HepG2 (cell line): ENCODE measurements at regions not wholly inside any gene's neighbourhood (a gene's known extent, or its start where the extent isn't known, plus 50 kb on each side); places are given as distances from the start of the nearest gene placed in this dataset.

Experiments
- ATAC-seq: fragments of 200-7000 bp; cut with Tn5 transposase; 3 replicates; pipeline ENCODE4 v1.9.1; 2020; ENCODE audit warnings: mild to moderate bottlenecking, moderate library complexity
- BruUV-seq: library from RNA; stranded (reverse); fragments of 400-500 nt; replicated peaks from 2 replicates; lab custom pipeline; 2021; lab: Mats Ljungman, UMichigan
- CTCF ChIA-PET: fragments of 300-600 bp; formaldehyde crosslinking; extraction: SDS; loops from one replicate; lab custom pipeline; 2021; ENCODE audit warnings: low total read pairs, inconsistent platforms, low intra/inter-chr PET ratio; lab: Yijun Ruan, JAX
- POLR2A ChIA-PET: fragments of 350-600 bp; sonication (Branson Sonifier 250); formaldehyde crosslinking; loops from one replicate; lab custom pipeline; 2020; ENCODE audit warnings: antibody characterized with exemption, inconsistent platforms; lab: Yijun Ruan, JAX
- DNase-seq: peaks from one replicate; pipeline ENCODE4 v3.0.0-alpha.2; 2015; ENCODE audit warnings: low spot score
- FAIRE-seq: peaks from 3 replicates; lab custom pipeline; 2011; peaks lifted over from hg19 to GRCh38; lab: Jason Lieb, UNC
- H2AFZ ChIP-seq: one replicate; pipeline ENCODE4 v1.6.1; 2011; ENCODE audit warnings: low read length, inconsistent platforms
- H3K27ac ChIP-seq: fragments of 300-600 bp; 3 replicates; pipeline ENCODE4 v1.8.0; 2011; ENCODE audit warnings: mixed run types, mild to moderate bottlenecking, mixed read lengths, low read length, inconsistent platforms; ENCODE audit not compliant: insufficient read depth; ENCODE audit errors: extremely low read length
- H3K27me3 ChIP-seq, 2 experiments: fragments of 200-600 bp in 1 of 2; 2 replicates in 1 of 2; 3 replicates in 1 of 2; pipeline versions ENCODE4 v1.6.0 to v1.8.0; 2011; ENCODE audit warnings: low read length in 2 of 2, mild to moderate bottlenecking in 2 of 2, moderate library complexity in 2 of 2, inconsistent platforms in 1 of 2; ENCODE audit not compliant: insufficient read depth in 2 of 2, control insufficient read depth in 1 of 2
- H3K36me3 ChIP-seq, 2 experiments: fragments of 200-600 bp in 1 of 2; replicated peaks in 1 of 2; 2 replicates in 1 of 2; 3 replicates in 1 of 2; pipeline versions ENCODE4 v1.5.1 to v1.8.0; 2011; ENCODE audit warnings: low read length in 2 of 2, inconsistent platforms in 1 of 2; ENCODE audit not compliant: insufficient read depth in 2 of 2, control insufficient read depth in 1 of 2
- H3K4me1 ChIP-seq: 2 replicates; pipeline ENCODE4 v1.5.1; 2012; ENCODE audit warnings: low read length, inconsistent platforms; ENCODE audit not compliant: insufficient read depth
- H3K4me2 ChIP-seq: 2 replicates; pipeline ENCODE4 v1.6.0; 2011; ENCODE audit warnings: low read depth, low read length, inconsistent platforms
- H3K4me3 ChIP-seq, 3 experiments: fragments of 200-600 bp in 1 of 3; sonication (generic), shearing (Covaris generic) in 1 of 3; replicated peaks in 1 of 3; 2 replicates each; pipeline ENCODE4 v1.5.1; 2011 to 2016; ENCODE audit warnings: low read length in 3 of 3, inconsistent platforms in 2 of 3, low read depth in 2 of 3, mild to moderate bottlenecking in 2 of 3, control low read depth in 1 of 3, mixed read lengths in 1 of 3; ENCODE audit not compliant: insufficient read depth in 1 of 3
- H3K79me2 ChIP-seq: one replicate; pipeline ENCODE4 v1.6.1; 2011; ENCODE audit warnings: low read length, inconsistent platforms; ENCODE audit not compliant: insufficient read depth
- H3K9ac ChIP-seq: 2 replicates; pipeline ENCODE4 v1.6.0; 2011; ENCODE audit warnings: mild to moderate bottlenecking, low read depth, low read length, inconsistent platforms; ENCODE audit not compliant: insufficient read depth
- H3K9me3 ChIP-seq: 2 replicates; pipeline ENCODE4 v1.5.1; 2012; ENCODE audit warnings: mild to moderate bottlenecking, low read length
- H4K20me1 ChIP-seq: 2 replicates; pipeline ENCODE4 v1.6.0; 2011; ENCODE audit warnings: inconsistent platforms, mild to moderate bottlenecking, low read length, moderate library complexity; ENCODE audit not compliant: insufficient read depth
- GABPB1 ChIP-seq: IDR thresholded peaks from 2 replicates; pipeline ENCODE4 v1.6.1; 2016; ENCODE audit warnings: mild to moderate bottlenecking, missing genetic modification reagents, moderate library complexity, missing compliant biosample characterization
- HNF4A ChIP-seq: sonication (generic); formaldehyde crosslinking; IDR thresholded peaks from 2 replicates; pipeline ENCODE4 v1.4.0; 2020; ENCODE audit warnings: missing genetic modification reagents
- MEIS1 ChIP-seq: sonication (generic); formaldehyde crosslinking; IDR thresholded peaks from 2 replicates; pipeline ENCODE4 v1.9.0; 2021; ENCODE audit warnings: mild to moderate bottlenecking, missing genetic modification reagents, moderate library complexity, borderline replicate concordance
- PHF21A ChIP-seq: sonication (generic); formaldehyde crosslinking; IDR thresholded peaks from 2 replicates; pipeline ENCODE4 v1.5.0; 2020; ENCODE audit warnings: mild to moderate bottlenecking, missing genetic modification reagents
- RARA ChIP-seq: IDR thresholded peaks from 2 replicates; pipeline ENCODE4 v1.6.1; 2016; ENCODE audit warnings: missing genetic modification reagents, missing compliant biosample characterization
- SP5 ChIP-seq: IDR thresholded peaks from 2 replicates; pipeline ENCODE4 v1.6.1; 2016; ENCODE audit warnings: low read depth, borderline replicate concordance
- TCF7L2 ChIP-seq: IDR thresholded peaks from 2 replicates; pipeline ENCODE4 v1.6.1; 2011; ENCODE audit warnings: mild to moderate bottlenecking, low read depth, low read length, moderate library complexity
- XRCC5 ChIP-seq: fragments of 200-400 bp; formaldehyde crosslinking; optimal IDR thresholded peaks from 2 replicates; pipeline ENCODE3; 2017; ENCODE audit warnings: mild to moderate bottlenecking, low read length
- ZFP36 ChIP-seq: fragments of 150-350 bp; IDR thresholded peaks from 2 replicates; pipeline ENCODE4 v1.6.1; 2018; ENCODE audit warnings: borderline replicate concordance, low read length, low read depth; ENCODE audit not compliant: partially characterized antibody
- ZNF251 ChIP-seq: sonication (generic); formaldehyde crosslinking; IDR thresholded peaks from 2 replicates; pipeline ENCODE4 v1.9.0; 2021; ENCODE audit warnings: mild to moderate bottlenecking, missing genetic modification reagents
- ZNF629 ChIP-seq: sonication (generic); formaldehyde crosslinking; conservative IDR thresholded peaks from 2 replicates; pipeline ENCODE4 v1.5.0; 2020; ENCODE audit warnings: missing genetic modification reagents
- WGBS: methylation state at CpG from one replicate; pipeline ENCODE4 v1.1.6; 2017; ENCODE audit warnings: low lambda C conversion rate; 5-methylcytosine and 5-hydroxymethylcytosine counted together
- in situ Hi-C: cut with HindIII; loops from 2 replicates; pipeline ENCODE4 v1.10.0; 2017; ENCODE audit warnings: low pct_unique_long_range_greater_than_20kb; ENCODE audit not compliant: extremely low pct_ligation_motif_present
- intact Hi-C: fragments of 100-400 bp; cut with micrococcal nuclease; formaldehyde crosslinking; loops from one replicate; pipeline ENCODE4 v1.10.0; 2022; ENCODE audit not compliant: unreplicated experiment
- TF ChIP-seq, protein P1 (sequence below): sonication (generic); formaldehyde crosslinking; IDR thresholded peaks from 2 replicates; pipeline ENCODE4 v1.5.0; 2020; ENCODE audit warnings: missing genetic modification reagents
- TF ChIP-seq, protein P2 (sequence below): sonication (generic); formaldehyde crosslinking; IDR thresholded peaks from 2 replicates; pipeline ENCODE4 v1.5.0; 2020; ENCODE audit warnings: mild to moderate bottlenecking, missing genetic modification reagents

DNA sequence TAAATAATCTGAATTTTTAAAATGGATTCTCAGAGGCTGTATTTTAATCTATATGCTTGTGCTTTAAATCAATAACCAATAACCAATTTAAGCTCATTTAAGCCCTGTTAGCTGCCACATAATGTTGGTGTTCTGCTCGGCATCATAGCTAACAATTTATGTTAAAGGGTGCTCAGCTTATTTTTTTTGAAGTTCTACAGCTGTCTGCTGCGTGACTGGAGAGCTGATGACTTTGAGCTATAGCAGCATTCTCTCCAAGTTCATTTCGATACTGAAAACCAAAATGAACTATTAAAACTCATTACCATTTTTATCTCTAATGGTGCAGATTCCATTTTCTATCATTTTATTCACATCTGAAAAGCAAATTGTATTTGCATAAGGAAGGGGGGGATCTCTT, 357.8 kb downstream of the AJAP1 start:
- DNase-seq (no peak), FAIRE-seq (no peak), ATAC-seq (no peak)
- no peaks in the 10 kb centered on the region for H4K20me1 ChIP-seq
- TF ChIP-seq XRCC5 (no peak), ZNF629 (CRISPR knock-in tag) (no peak), GABPB1 (CRISPR knock-in tag) (no peak)
- H3K4me3 ChIP-seq: no peak overlapping the region
- H2AFZ ChIP-seq: no peak overlapping the region
- in situ Hi-C loops: no loop called here
- no peaks in the 10 kb centered on the region for H3K4me1 ChIP-seq
- H3K9ac ChIP-seq: no peak overlapping the region
- H3K36me3 ChIP-seq: no peaks in the 10 kb centered on the region
- ChIA-PET CTCF (no interaction called here), POLR2A (no interaction called here)
- H3K27ac ChIP-seq: no peak overlapping the region
- intact Hi-C loops: no loop called here
- H3K4me2 ChIP-seq: no peak overlapping the region
- H3K79me2 ChIP-seq: no peaks in the 10 kb centered on the region
- peaks cover 26% of the 10 kb centered on the region for H3K9me3 ChIP-seq
- 0 out of 5 replicates have a peak, but pooled peaks cover 0 to 2% of the 10 kb centered on the region in 2 experiments for H3K27me3 ChIP-seq
- 1% methylated on average over 3 of the region's 3 CpGs for WGBS
- BruUV-seq: no TSS peak

DNA sequence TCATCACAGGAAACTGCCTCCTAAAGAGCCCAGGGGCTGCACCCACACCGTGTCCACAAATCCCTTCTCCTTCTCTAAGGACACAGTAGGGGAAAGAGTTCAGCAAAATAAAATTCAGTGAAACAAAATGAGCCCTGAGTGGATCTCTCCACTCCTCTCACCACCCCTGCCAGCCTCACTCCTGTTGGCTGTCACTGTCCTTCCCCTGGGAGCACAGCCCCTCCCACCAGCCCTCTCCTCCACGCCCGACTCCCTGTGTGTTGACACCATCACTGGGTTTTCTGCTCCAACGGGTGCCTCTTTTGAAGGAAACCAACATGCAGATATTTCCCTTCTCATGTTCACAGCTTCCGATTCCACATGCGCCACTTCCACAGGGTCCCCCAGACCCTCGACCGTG, 356.2 kb downstream of the AJAP1 start:
- Histone ChIP-seq H3K27me3 (0 out of 5 replicates have a peak, but pooled peaks cover 0 to 2% of the 10 kb centered on the region in 2 experiments), H3K4me1 (no peaks in the 10 kb centered on the region), H3K4me3 (no peak overlapping the region), H3K9me3 (peaks cover 30% of the 10 kb centered on the region), H3K27ac (no peak overlapping the region), H3K9ac (no peak overlapping the region), H3K36me3 (no peaks in the 10 kb centered on the region), H3K79me2 (no peaks in the 10 kb centered on the region), H2AFZ (no peak overlapping the region), H4K20me1 (no peaks in the 10 kb centered on the region), H3K4me2 (no peak overlapping the region)
- FAIRE-seq: no peak
- DNase-seq: no peak
- in situ Hi-C loops: no loop called here
- intact Hi-C loops: no loop called here
- POLR2A ChIA-PET: no interaction called here
- 25% methylated on average over 8 of the region's 8 CpGs for WGBS
- BruUV-seq: no TSS peak
- ATAC-seq: no peak
- CTCF ChIA-PET: no interaction called here
- TF ChIP-seq SP5 (CRISPR knock-in tag) (no peak), MEIS1 (CRISPR knock-in tag) (no peak), TCF7L2 (no peak), PHF21A (CRISPR knock-in tag) (no peak), ZFP36 (no peak), ZNF251 (CRISPR knock-in tag) (no peak), RARA (CRISPR knock-in tag) (no peak), HNF4A (no peak)
- TF ChIP-seq, protein P1, sequence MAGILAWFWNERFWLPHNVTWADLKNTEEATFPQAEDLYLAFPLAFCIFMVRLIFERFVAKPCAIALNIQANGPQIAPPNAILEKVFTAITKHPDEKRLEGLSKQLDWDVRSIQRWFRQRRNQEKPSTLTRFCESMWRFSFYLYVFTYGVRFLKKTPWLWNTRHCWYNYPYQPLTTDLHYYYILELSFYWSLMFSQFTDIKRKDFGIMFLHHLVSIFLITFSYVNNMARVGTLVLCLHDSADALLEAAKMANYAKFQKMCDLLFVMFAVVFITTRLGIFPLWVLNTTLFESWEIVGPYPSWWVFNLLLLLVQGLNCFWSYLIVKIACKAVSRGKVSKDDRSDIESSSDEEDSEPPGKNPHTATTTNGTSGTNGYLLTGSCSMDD (CRISPR knock-in tag): no peak
- TF ChIP-seq, protein P2, sequence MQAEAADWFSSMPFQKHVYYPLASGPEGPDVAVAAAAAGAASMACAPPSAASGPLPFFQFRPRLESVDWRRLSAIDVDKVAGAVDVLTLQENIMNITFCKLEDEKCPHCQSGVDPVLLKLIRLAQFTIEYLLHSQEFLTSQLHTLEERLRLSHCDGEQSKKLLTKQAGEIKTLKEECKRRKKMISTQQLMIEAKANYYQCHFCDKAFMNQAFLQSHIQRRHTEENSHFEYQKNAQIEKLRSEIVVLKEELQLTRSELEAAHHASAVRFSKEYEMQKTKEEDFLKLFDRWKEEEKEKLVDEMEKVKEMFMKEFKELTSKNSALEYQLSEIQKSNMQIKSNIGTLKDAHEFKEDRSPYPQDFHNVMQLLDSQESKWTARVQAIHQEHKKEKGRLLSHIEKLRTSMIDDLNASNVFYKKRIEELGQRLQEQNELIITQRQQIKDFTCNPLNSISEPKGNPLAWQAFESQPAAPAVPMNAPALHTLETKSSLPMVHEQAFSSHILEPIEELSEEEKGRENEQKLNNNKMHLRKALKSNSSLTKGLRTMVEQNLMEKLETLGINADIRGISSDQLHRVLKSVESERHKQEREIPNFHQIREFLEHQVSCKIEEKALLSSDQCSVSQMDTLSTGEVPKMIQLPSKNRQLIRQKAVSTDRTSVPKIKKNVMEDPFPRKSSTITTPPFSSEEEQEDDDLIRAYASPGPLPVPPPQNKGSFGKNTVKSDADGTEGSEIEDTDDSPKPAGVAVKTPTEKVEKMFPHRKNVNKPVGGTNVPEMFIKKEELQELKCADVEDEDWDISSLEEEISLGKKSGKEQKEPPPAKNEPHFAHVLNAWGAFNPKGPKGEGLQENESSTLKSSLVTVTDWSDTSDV (CRISPR knock-in tag): no peak
